H1 (cell line): ENCODE measurements at regions not wholly inside any gene's neighbourhood (a gene's known extent, or its start where the extent isn't known, plus 50 kb on each side); places are given as distances from the start of the nearest gene placed in this dataset.

Experiments
- CTCF ChIP-seq, 3 experiments: IDR thresholded peaks; 1 replicate in 2 of 3; 2 replicates in 1 of 3; pipeline versions ENCODE4 v1.5.1 to v1.6.1; 2011; ENCODE audit warnings: low read length in 3 of 3, mild to moderate bottlenecking in 3 of 3, inconsistent platforms in 2 of 3, low read depth in 1 of 3, moderate library complexity in 1 of 3; ENCODE audit not compliant: insufficient read depth in 1 of 3; ENCODE audit errors: control extremely low read depth in 1 of 3
- EZH2 ChIP-seq: fragments of 200-600 bp; sonication (generic); IDR thresholded peaks from 2 replicates; pipeline ENCODE4 v1.7.1; 2012; ENCODE audit warnings: low read depth, mild to moderate bottlenecking, moderate library complexity, low read length, inconsistent platforms; ENCODE audit not compliant: severe bottlenecking
- GABPA ChIP-seq: IDR thresholded peaks from 2 replicates; pipeline ENCODE4 v1.6.1; 2011; ENCODE audit warnings: mild to moderate bottlenecking, low read length, moderate library complexity, borderline replicate concordance; ENCODE audit not compliant: insufficient read depth
- POLR2A ChIP-seq, 2 experiments: IDR thresholded peaks; 1 replicate in 1 of 2; 2 replicates in 1 of 2; pipeline ENCODE4 v1.6.1; 2011; ENCODE audit warnings: low read depth in 2 of 2, low read length in 2 of 2, mild to moderate bottlenecking in 2 of 2; ENCODE audit errors: control extremely low read depth in 1 of 2

- TF ChIP-seq CTCF (IDR thresholded peaks at IDR 0.05; ENCODE audit: control extremely low read depth in 1 of 3, insufficient read depth in 1 of 3, low read depth in 1 of 3, low read length in 3 of 3): no peak
- no peak for TF ChIP-seq EZH2
- no peak for TF ChIP-seq POLR2A (IDR thresholded peaks at IDR 0.05; ENCODE audit: control extremely low read depth in 1 of 2, low read depth in 2 of 2, low read length in 2 of 2)
- no peak for TF ChIP-seq GABPA
These were observed 187.1 kb upstream of the NAMPT start for GRCh38 chr7:106471686-106472440.
